Neural crest cell (in vitro differentiated cells): ENCODE measurements at regions not wholly inside any gene's neighbourhood (a gene's known extent, or its start where the extent isn't known, plus 50 kb on each side); places are given as distances from the start of the nearest gene placed in this dataset.
"Not testable (repeated sequence)": the region's sequence is repeated elsewhere in the genome, so short reads cannot be mapped to it uniquely, and the experiment has no call there.

ENCODE experiments used
- DNase-seq: peaks from one replicate; pipeline ENCODE4 v3.0.0; 2021; ENCODE audit warnings: low read depth, mixed read lengths, low spot score
- H3K27ac Mint-ChIP-seq: one replicate; pipeline ENCODE4 v1.8.0; 2021; ENCODE audit warnings: mild to moderate bottlenecking, mixed read lengths; ENCODE audit not compliant: unreplicated experiment
- H3K27me3 Mint-ChIP-seq: 2 replicates; pipeline ENCODE4 v1.8.0; 2021; ENCODE audit warnings: low read depth, mild to moderate bottlenecking, mixed read lengths
- H3K36me3 Mint-ChIP-seq: 2 replicates; pipeline ENCODE4 v1.8.0; 2021; ENCODE audit warnings: low read depth, mild to moderate bottlenecking, mixed read lengths
- H3K4me1 Mint-ChIP-seq: 2 replicates; pipeline ENCODE4 v1.8.0; 2021; ENCODE audit warnings: mixed read lengths
- H3K4me3 Mint-ChIP-seq: one replicate; pipeline ENCODE4 v1.8.0; 2021; ENCODE audit warnings: mild to moderate bottlenecking, mixed read lengths
- H3K9me3 Mint-ChIP-seq: 2 replicates; pipeline ENCODE4 v1.8.0; 2021; ENCODE audit warnings: mixed read lengths
- CTCF ChIP-seq: fragments of 200-600 bp; sonication (generic); conservative IDR thresholded peaks from 2 replicates; pipeline ENCODE4 v1.5.0; 2021; ENCODE audit warnings: antibody characterized with exemption, mild to moderate bottlenecking

GRCh38 chr2:156254637-156255067 lies 77.9 kb downstream of the NR4A2 start:
- Mint-ChIP-seq H3K4me3 (peak overlapping the region; percentile 97), H3K9me3 (peaks cover 13% of the 10 kb centered on the region), H3K4me1 (peaks cover 17% of the 10 kb centered on the region), H3K36me3 (peaks cover 17% of the 10 kb centered on the region), H3K27ac (peak overlapping the region; percentile 100)
- peak; percentile 22 for DNase-seq
- not testable (repeated sequence) for H3K27me3 Mint-ChIP-seq

GRCh38 chr2:156253765-156254164 lies 78.8 kb downstream of the NR4A2 start:
- Mint-ChIP-seq H3K4me1 (peaks cover 17% of the 10 kb centered on the region), H3K27me3 (no peaks in the 10 kb centered on the region), H3K4me3 (peak overlapping the region; percentile 97), H3K9me3 (peaks cover 15% of the 10 kb centered on the region), H3K36me3 (peaks cover 22% of the 10 kb centered on the region), H3K27ac (peak overlapping the region; percentile 100)
- DNase-seq: no peak
- TF ChIP-seq CTCF: no peak

- Mint-ChIP-seq H3K27me3 (no peaks in the 10 kb centered on the region), H3K4me3 (no peak overlapping the region), H3K9me3 (peaks cover 3% of the 10 kb centered on the region), H3K36me3 (peaks cover 17% of the 10 kb centered on the region), H3K27ac (no peak overlapping the region), H3K4me1 (no peaks in the 10 kb centered on the region)
- no peak for TF ChIP-seq CTCF
- no peak for DNase-seq
Measured at GRCh38 chr2:156242874-156243273, 89.6 kb downstream of the NR4A2 start.

- H3K27me3 Mint-ChIP-seq: no peaks in the 10 kb centered on the region
- no peak for DNase-seq
- no peak overlapping the region for H3K27ac Mint-ChIP-seq
- no peaks in the 10 kb centered on the region for H3K4me1 Mint-ChIP-seq
- H3K9me3 Mint-ChIP-seq: peaks cover 20% of the 10 kb centered on the region
- TF ChIP-seq CTCF: no peak
- H3K36me3 Mint-ChIP-seq: peaks cover 30% of the 10 kb centered on the region
- H3K4me3 Mint-ChIP-seq: no peak overlapping the region
Measured at GRCh38 chr2:156237558-156237957, 95.0 kb downstream of the NR4A2 start.

- H3K4me3 Mint-ChIP-seq: no peak overlapping the region
Measured at GRCh38 chr2:156229724-156230362, 102.7 kb downstream of the NR4A2 start.

GRCh38 chr2:156223328-156223727 lies 109.2 kb downstream of the NR4A2 start:
- H3K27ac Mint-ChIP-seq, H3K27me3 Mint-ChIP-seq, H3K4me3 Mint-ChIP-seq, DNase-seq, H3K4me1 Mint-ChIP-seq: not testable (repeated sequence)
- peaks cover 57% of the 10 kb centered on the region for H3K36me3 Mint-ChIP-seq
- H3K9me3 Mint-ChIP-seq: peaks cover 40% of the 10 kb centered on the region

More at GRCh38 chr2:156229724-156230362, 102.7 kb downstream of the NR4A2 start:
- Mint-ChIP-seq H3K27ac (no peak overlapping the region), H3K4me1 (peaks cover 8% of the 10 kb centered on the region), H3K27me3 (no peaks in the 10 kb centered on the region), H3K36me3 (peaks cover 40% of the 10 kb centered on the region), H3K9me3 (peaks cover 33% of the 10 kb centered on the region)
- no peak for DNase-seq
- TF ChIP-seq CTCF: no peak
